RWPE2 (cell line): ENCODE measurements at regions not wholly inside any gene's neighbourhood (a gene's known extent, or its start where the extent isn't known, plus 50 kb on each side); places are given as distances from the start of the nearest gene placed in this dataset.

Source experiments
- ATAC-seq: fragments of 200-7000 bp; cut with Tn5 transposase; 3 replicates; pipeline ENCODE4 v1.9.1; 2021; ENCODE audit warnings: low read depth
- DNase-seq: peaks from one replicate; pipeline ENCODE4 v3.0.0-alpha.2; 2020; ENCODE audit warnings: low spot score
- H3K27ac ChIP-seq: fragments of 450-650 bp; 2 replicates; pipeline ENCODE4 v1.5.1; 2017; ENCODE audit warnings: mild to moderate bottlenecking; ENCODE audit not compliant: poor library complexity, severe bottlenecking
- H3K27me3 ChIP-seq: fragments of 250-450 bp; sonication (Bioruptor Pico); 2 replicates; pipeline ENCODE4 v1.5.1; 2021; ENCODE audit warnings: mild to moderate bottlenecking, moderate library complexity; ENCODE audit not compliant: insufficient read depth, poor library complexity, severe bottlenecking
- H3K36me3 ChIP-seq: fragments of 250-450 bp; sonication (Bioruptor Pico); 2 replicates; pipeline ENCODE4 v1.5.1; 2020; ENCODE audit warnings: low read depth, mild to moderate bottlenecking, moderate library complexity
- H3K4me1 ChIP-seq: fragments of 250-450 bp; sonication (Bioruptor Pico); 2 replicates; pipeline ENCODE4 v1.5.1; 2021; ENCODE audit warnings: mild to moderate bottlenecking, moderate library complexity; ENCODE audit not compliant: insufficient read depth, poor library complexity, severe bottlenecking
- H3K4me3 ChIP-seq: fragments of 250-450 bp; sonication (Bioruptor Pico); 2 replicates; pipeline ENCODE4 v1.5.1; 2021; ENCODE audit warnings: mild to moderate bottlenecking, moderate library complexity; ENCODE audit not compliant: severe bottlenecking
- H3K9me3 ChIP-seq: fragments of 250-450 bp; sonication (Bioruptor Pico); 2 replicates; pipeline ENCODE4 v1.5.1; 2021; ENCODE audit warnings: mild to moderate bottlenecking, moderate library complexity; ENCODE audit not compliant: severe bottlenecking
- TF ChIP-seq, protein P1 (sequence below): fragments of 450-650 bp; IDR thresholded peaks from one replicate; pipeline ENCODE4 v1.5.1; 2017; ENCODE audit warnings: mild to moderate bottlenecking, moderate library complexity; ENCODE audit not compliant: poor library complexity, severe bottlenecking

DNA sequence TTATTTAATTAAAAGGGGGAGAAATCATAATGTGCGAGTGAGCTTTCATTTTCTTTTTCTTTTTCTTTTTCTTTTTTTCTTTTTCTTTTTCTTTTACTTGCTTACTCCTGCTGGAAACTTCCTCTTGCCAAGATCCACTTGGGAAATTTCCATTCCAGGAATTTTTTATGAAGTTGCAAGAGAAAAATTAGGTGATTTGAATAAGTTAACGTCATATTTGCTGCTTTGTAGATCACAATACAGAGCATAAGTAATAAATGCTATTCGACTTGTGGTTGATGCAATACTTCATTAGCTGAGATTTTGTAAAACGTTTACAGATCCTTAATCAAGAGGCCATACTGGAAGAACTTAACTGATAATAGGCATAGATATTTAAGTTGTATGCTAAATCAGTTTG lies 354.7 kb upstream of the SMIM21 start:
- Histone ChIP-seq H3K4me3 (no peak overlapping the region), H3K36me3 (no peaks in the 10 kb centered on the region), H3K27me3 (peaks cover 15% of the 10 kb centered on the region), H3K27ac (no peak overlapping the region), H3K9me3 (no peaks in the 10 kb centered on the region), H3K4me1 (no peaks in the 10 kb centered on the region)
- TF ChIP-seq, protein P1, sequence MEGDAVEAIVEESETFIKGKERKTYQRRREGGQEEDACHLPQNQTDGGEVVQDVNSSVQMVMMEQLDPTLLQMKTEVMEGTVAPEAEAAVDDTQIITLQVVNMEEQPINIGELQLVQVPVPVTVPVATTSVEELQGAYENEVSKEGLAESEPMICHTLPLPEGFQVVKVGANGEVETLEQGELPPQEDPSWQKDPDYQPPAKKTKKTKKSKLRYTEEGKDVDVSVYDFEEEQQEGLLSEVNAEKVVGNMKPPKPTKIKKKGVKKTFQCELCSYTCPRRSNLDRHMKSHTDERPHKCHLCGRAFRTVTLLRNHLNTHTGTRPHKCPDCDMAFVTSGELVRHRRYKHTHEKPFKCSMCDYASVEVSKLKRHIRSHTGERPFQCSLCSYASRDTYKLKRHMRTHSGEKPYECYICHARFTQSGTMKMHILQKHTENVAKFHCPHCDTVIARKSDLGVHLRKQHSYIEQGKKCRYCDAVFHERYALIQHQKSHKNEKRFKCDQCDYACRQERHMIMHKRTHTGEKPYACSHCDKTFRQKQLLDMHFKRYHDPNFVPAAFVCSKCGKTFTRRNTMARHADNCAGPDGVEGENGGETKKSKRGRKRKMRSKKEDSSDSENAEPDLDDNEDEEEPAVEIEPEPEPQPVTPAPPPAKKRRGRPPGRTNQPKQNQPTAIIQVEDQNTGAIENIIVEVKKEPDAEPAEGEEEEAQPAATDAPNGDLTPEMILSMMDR: no peak
- DNase-seq (no peak), ATAC-seq (no peak)

DNA sequence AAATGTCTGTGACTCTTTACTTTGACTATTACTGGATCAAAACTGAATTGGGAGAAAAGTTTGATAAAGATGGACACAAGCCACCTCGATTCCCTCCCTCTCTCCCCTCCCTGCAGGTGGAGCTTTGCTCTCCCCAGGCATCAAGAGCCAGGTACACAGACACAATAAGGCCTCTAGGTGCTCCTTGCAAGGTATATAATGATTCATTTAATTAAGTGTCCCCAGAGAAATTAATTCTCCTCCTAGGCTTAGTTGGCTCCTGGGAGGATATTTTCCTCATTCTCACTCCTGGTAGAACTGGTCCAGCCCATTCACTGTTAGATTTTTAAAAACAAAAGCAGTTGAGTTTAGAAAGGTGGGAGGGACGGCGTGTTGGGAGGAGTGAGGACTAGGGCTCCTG lies 352.4 kb upstream of the SMIM21 start:
- H3K36me3 ChIP-seq: no peaks in the 10 kb centered on the region
- DNase-seq (no peak), ATAC-seq (no peak)
- H3K4me1 ChIP-seq: no peaks in the 10 kb centered on the region
- no peak overlapping the region for H3K4me3 ChIP-seq
- no peaks in the 10 kb centered on the region for H3K9me3 ChIP-seq
- H3K27me3 ChIP-seq: peaks cover 22% of the 10 kb centered on the region
- TF ChIP-seq, protein P1: no peak
- H3K27ac ChIP-seq: no peak overlapping the region

DNA sequence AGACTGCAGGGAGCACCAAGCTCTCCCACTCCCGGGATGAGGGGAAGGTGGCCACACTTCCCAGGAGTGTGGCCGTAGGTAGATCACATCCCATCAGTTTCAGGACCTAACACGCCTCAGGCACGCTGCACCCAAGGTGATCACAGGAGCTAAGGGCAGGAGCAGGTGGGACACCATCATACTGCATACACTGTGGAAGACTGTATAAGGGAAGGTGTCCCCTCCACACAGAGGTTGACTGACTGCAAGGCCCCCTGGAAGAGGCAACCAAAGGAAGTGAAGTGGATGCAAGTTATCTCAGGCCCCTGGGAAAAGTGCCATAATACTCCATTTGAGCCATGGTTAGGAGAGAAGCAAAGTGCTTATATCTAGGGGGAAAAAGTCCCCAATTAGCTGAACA lies 351.9 kb upstream of the SMIM21 start:
- H3K36me3 ChIP-seq: no peaks in the 10 kb centered on the region
- DNase-seq: no peak
- no peaks in the 10 kb centered on the region for H3K4me1 ChIP-seq
- no peak overlapping the region for H3K27ac ChIP-seq
- ATAC-seq: no peak
- H3K9me3 ChIP-seq: no peaks in the 10 kb centered on the region
- TF ChIP-seq, protein P1: no peak
- no peak overlapping the region for H3K4me3 ChIP-seq
- H3K27me3 ChIP-seq: peaks cover 22% of the 10 kb centered on the region

DNA sequence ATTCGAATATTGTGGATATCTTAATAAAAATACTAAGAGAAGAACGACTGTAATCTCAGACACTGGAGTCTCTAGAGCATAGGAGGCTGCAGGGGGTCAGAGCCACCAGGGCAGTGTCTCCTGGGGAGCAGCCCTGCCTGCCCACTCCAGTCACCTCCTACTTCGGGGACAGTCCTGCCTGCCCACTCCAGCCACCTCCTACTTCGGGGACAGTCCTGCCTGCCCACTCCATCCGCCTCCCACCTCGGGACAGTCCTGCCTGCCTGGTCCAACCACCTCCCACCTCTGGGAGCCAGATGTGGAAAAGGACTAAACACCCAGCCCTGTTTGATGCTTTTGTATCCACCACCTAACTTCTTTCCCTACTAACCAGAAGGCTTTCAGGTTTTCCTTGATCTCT lies 350.1 kb upstream of the SMIM21 start:
- Histone ChIP-seq H3K9me3 (no peaks in the 10 kb centered on the region), H3K36me3 (no peaks in the 10 kb centered on the region), H3K27ac (no peak overlapping the region), H3K27me3 (peaks cover 21% of the 10 kb centered on the region), H3K4me1 (no peaks in the 10 kb centered on the region), H3K4me3 (no peak overlapping the region)
- DNase-seq (no peak), ATAC-seq (no peak)
- TF ChIP-seq, protein P1: no peak

DNA sequence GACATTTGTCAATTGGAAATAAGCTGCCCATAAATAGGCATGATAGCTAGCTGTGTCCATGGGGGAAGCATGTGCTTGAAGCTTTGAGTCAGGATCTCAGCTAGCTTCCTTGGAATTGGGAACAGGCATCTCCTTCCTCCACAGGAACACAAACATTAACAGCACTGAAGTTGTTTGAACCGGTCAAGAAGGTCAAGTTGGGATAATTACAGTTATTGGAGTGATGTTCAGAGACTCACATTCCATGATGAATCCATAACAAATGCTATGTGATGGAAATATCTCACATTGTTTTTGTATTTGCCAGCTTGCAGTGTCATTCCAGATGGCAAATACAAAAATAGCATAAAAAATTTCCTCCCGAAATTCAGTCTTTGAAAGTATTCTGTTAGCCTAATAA lies 347.6 kb upstream of the SMIM21 start:
- ATAC-seq (no peak), DNase-seq (no peak)
- no peaks in the 10 kb centered on the region for H3K9me3 ChIP-seq
- peaks cover 16% of the 10 kb centered on the region for H3K27me3 ChIP-seq
- no peak overlapping the region for H3K4me3 ChIP-seq
- TF ChIP-seq, protein P1: no peak
- no peaks in the 10 kb centered on the region for H3K36me3 ChIP-seq
- no peaks in the 10 kb centered on the region for H3K4me1 ChIP-seq
- no peak overlapping the region for H3K27ac ChIP-seq
